ENCODE measurements at regions not wholly inside any gene's neighbourhood (a gene's known extent, or its start where the extent isn't known, plus 50 kb on each side); places are given as distances from the start of the nearest gene placed in this dataset.

- TF ChIP-seq CTCF (IDR thresholded peaks at IDR 0.05), result no peak
- no peak for TF ChIP-seq POLR2A (IDR thresholded peaks at IDR 0.05)
Observed at GRCh38 chr2:220068846-220069245, 441.4 kb downstream of the SLC4A3 start.
